Erythroblast (primary cell): ENCODE measurements at regions not wholly inside any gene's neighbourhood (a gene's known extent, or its start where the extent isn't known, plus 50 kb on each side); places are given as distances from the start of the nearest gene placed in this dataset.

Experiments
- GATA1 ChIP-seq: IDR thresholded peaks from 2 replicates; pipeline ENCODE4 v1.6.1; 2011; ENCODE audit warnings: low read depth, mild to moderate bottlenecking, control low read depth, low read length, moderate library complexity
- POLR2A ChIP-seq: IDR thresholded peaks from 2 replicates; pipeline ENCODE4 v1.6.1; 2011; ENCODE audit warnings: mild to moderate bottlenecking, low read length

DNA sequence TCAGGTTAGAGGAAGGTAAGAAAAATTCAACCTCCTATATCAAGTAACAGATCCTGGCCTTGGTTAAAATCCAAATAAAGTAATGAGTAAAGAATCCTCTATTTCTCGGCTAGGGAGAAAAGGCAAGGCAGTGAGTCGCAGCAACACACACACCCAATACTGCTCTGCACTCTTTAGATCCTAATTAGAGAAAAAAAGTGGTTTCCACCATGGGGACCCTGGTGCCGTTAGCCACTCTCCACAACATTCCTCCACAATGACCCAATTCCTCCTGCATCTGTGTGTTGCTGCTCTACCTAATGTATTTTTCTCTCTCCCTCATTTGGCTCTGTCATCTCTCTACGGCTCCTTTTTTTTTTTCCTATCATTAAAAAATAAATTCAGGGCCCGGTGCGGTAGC, 462.7 kb downstream of the METTL4 start:
- TF ChIP-seq POLR2A (no peak), GATA1 (no peak)
